HEK293 (cell line): ENCODE measurements at regions not wholly inside any gene's neighbourhood (a gene's known extent, or its start where the extent isn't known, plus 50 kb on each side); places are given as distances from the start of the nearest gene placed in this dataset.

Source experiments
- CTCF ChIP-seq: fragments of 450-650 bp; formaldehyde crosslinking; IDR thresholded peaks from 2 replicates; pipeline ENCODE4 v1.5.1; 2016; ENCODE audit warnings: missing biosample characterization, missing genetic modification characterization
- FEZF1 ChIP-seq: fragments of 450-650 bp; formaldehyde crosslinking; IDR thresholded peaks from 2 replicates; pipeline ENCODE4 v1.5.1; 2016; ENCODE audit warnings: missing biosample characterization, missing genetic modification characterization
- GLI2 ChIP-seq: fragments of 450-650 bp; formaldehyde crosslinking; IDR thresholded peaks from 2 replicates; pipeline ENCODE4; 2017; ENCODE audit warnings: missing biosample characterization, missing genetic modification characterization, low read depth, borderline replicate concordance
- KLF9 ChIP-seq: fragments of 450-650 bp; formaldehyde crosslinking; IDR thresholded peaks from 2 replicates; pipeline ENCODE4 v1.5.1; 2016; ENCODE audit warnings: missing biosample characterization, missing genetic modification characterization, low read depth
- YY1 ChIP-seq: fragments of 450-650 bp; formaldehyde crosslinking; IDR thresholded peaks from 2 replicates; pipeline ENCODE4 v1.5.1; 2018; ENCODE audit warnings: missing biosample characterization, missing genetic modification characterization
- YY2 ChIP-seq: fragments of 450-650 bp; formaldehyde crosslinking; IDR thresholded peaks from 2 replicates; pipeline ENCODE4 v1.5.1; 2016; ENCODE audit warnings: missing biosample characterization, missing genetic modification characterization
- ZBTB1 ChIP-seq: fragments of 450-650 bp; formaldehyde crosslinking; IDR thresholded peaks from 2 replicates; pipeline ENCODE4 v1.5.1; 2016; ENCODE audit warnings: missing biosample characterization, missing genetic modification characterization
- ZBTB10 ChIP-seq: fragments of 450-650 bp; formaldehyde crosslinking; IDR thresholded peaks from 2 replicates; pipeline ENCODE4 v1.5.1; 2016; ENCODE audit warnings: missing biosample characterization, missing genetic modification characterization
- ZBTB17 ChIP-seq: fragments of 450-650 bp; formaldehyde crosslinking; IDR thresholded peaks from 2 replicates; pipeline ENCODE4 v1.5.1; 2016; ENCODE audit warnings: missing biosample characterization, missing genetic modification characterization
- ZBTB21 ChIP-seq: fragments of 450-650 bp; formaldehyde crosslinking; IDR thresholded peaks from 2 replicates; pipeline ENCODE4 v1.5.1; 2017; ENCODE audit warnings: missing biosample characterization, missing genetic modification characterization
- ZFP3 ChIP-seq: fragments of 450-650 bp; formaldehyde crosslinking; IDR thresholded peaks from 2 replicates; pipeline ENCODE4 v1.5.1; 2016; ENCODE audit warnings: low read depth, missing biosample characterization, missing genetic modification characterization
- ZNF274 ChIP-seq, 2 experiments: fragments of 200-500 bp in 1 of 2; fragments of 450-650 bp in 1 of 2; sonication (Bioruptor generic) in 1 of 2; formaldehyde crosslinking in 1 of 2; IDR thresholded peaks; 2 replicates each; pipeline versions ENCODE4 v1.5.1 to v1.6.1; 2014 to 2016; ENCODE audit warnings: borderline replicate concordance in 1 of 2, inconsistent platforms in 1 of 2, low read length in 1 of 2, missing biosample characterization in 1 of 2, missing genetic modification characterization in 1 of 2
- ZNF558 ChIP-seq: fragments of 450-650 bp; formaldehyde crosslinking; IDR thresholded peaks from 2 replicates; pipeline ENCODE4 v1.5.1; 2016; ENCODE audit warnings: missing biosample characterization, missing genetic modification characterization
- TF ChIP-seq, protein P1 (sequence below): fragments of 450-650 bp; formaldehyde crosslinking; IDR thresholded peaks from 2 replicates; pipeline ENCODE4 v1.5.1; 2016; ENCODE audit warnings: missing biosample characterization, missing genetic modification characterization

- TF ChIP-seq CTCF (tag by site-specific recombination), result no peak
- TF ChIP-seq KLF9 (tag by site-specific recombination), result no peak
- no peak for TF ChIP-seq ZNF558 (tag by site-specific recombination)
- TF ChIP-seq YY1 (tag by site-specific recombination), result no peak
- no peak for TF ChIP-seq ZBTB21 (tag by site-specific recombination)
- TF ChIP-seq ZFP3 (tag by site-specific recombination), result no peak
- TF ChIP-seq YY2 (tag by site-specific recombination), result no peak
- TF ChIP-seq ZNF274 (IDR thresholded peaks at IDR 0.05; ENCODE audit: low read length), result no peak
- no peak for TF ChIP-seq ZNF274 (tag by site-specific recombination; IDR thresholded peaks at IDR 0.05; ENCODE audit: borderline replicate concordance)
- TF ChIP-seq ZBTB1 (tag by site-specific recombination), result no peak
- TF ChIP-seq, protein P1, sequence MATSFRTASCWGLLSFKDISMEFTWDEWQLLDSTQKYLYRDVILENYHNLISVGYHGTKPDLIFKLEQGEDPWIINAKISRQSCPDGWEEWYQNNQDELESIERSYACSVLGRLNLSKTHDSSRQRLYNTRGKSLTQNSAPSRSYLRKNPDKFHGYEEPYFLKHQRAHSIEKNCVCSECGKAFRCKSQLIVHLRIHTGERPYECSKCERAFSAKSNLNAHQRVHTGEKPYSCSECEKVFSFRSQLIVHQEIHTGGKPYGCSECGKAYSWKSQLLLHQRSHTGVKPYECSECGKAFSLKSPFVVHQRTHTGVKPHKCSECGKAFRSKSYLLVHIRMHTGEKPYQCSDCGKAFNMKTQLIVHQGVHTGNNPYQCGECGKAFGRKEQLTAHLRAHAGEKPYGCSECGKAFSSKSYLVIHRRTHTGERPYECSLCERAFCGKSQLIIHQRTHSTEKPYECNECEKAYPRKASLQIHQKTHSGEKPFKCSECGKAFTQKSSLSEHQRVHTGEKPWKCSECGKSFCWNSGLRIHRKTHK (tag by site-specific recombination), result no peak
- no peak for TF ChIP-seq FEZF1 (tag by site-specific recombination)
- no peak for TF ChIP-seq ZBTB17
- TF ChIP-seq ZBTB10 (tag by site-specific recombination), result no peak
- TF ChIP-seq GLI2, result no peak
Observed at GRCh38 chr1:193937308-193937707, 750.9 kb upstream of the B3GALT2 start.
